Gastroesophageal sphincter (tissue), 3 donors: ENCODE measurements at regions not wholly inside any gene's neighbourhood (a gene's known extent, or its start where the extent isn't known, plus 50 kb on each side); places are given as distances from the start of the nearest gene placed in this dataset.

ENCODE experiments used
- CTCF ChIP-seq, 4 experiments: fragments of 200-600 bp in 2 of 4; fragments of 450-650 bp in 2 of 4; sonication (generic) in 1 of 4; IDR thresholded peaks; one replicate each; pipeline ENCODE4 v1.5.1; 2017 to 2019; ENCODE audit warnings: antibody characterized with exemption in 4 of 4, mild to moderate bottlenecking in 2 of 4, moderate library complexity in 2 of 4
- POLR2A ChIP-seq, 2 donors: fragments of 450-650 bp; IDR thresholded peaks; one replicate each; pipeline ENCODE4 v1.6.1; 2017; ENCODE audit warnings: antibody characterized with exemption in 2 of 2, mild to moderate bottlenecking in 2 of 2, moderate library complexity in 1 of 2
- POLR2AphosphoS5 ChIP-seq: sonication (generic); formaldehyde crosslinking; IDR thresholded peaks from one replicate; pipeline ENCODE4 v1.6.1; 2017; ENCODE audit warnings: antibody characterized with exemption

GRCh38 chr7:35366167-35367155 is 112.6 kb upstream of the TBX20 start:
- no peak for TF ChIP-seq POLR2A (IDR thresholded peaks at IDR 0.05)
- TF ChIP-seq CTCF (IDR thresholded peaks at IDR 0.05): no peak
- no peak for TF ChIP-seq POLR2AphosphoS5
